A673 (cell line): ENCODE measurements at regions not wholly inside any gene's neighbourhood (a gene's known extent, or its start where the extent isn't known, plus 50 kb on each side); places are given as distances from the start of the nearest gene placed in this dataset.

ENCODE experiments used
- BruUV-seq: library from RNA; stranded (reverse); fragments of 400-500 nt; replicated peaks from 2 replicates; lab custom pipeline; 2021; lab: Mats Ljungman, UMichigan
- CTCF ChIA-PET: fragments of 300-600 bp; sonication (Branson Sonifier 250); formaldehyde crosslinking; loops from one replicate; lab custom pipeline; 2022; ENCODE audit warnings: antibody characterized with exemption; lab: Charles Lee
- POLR2A ChIA-PET: fragments of 300-600 bp; sonication (Branson Sonifier 250); formaldehyde crosslinking; loops from one replicate; lab custom pipeline; 2022; ENCODE audit warnings: antibody characterized with exemption; ENCODE audit not compliant: low non-redundant PET; lab: Charles Lee
- DNase-seq: peaks from one replicate; pipeline ENCODE4 v3.0.0-alpha.2; 2015; ENCODE audit warnings: low spot score
- H3K27ac ChIP-seq: fragments of 200-600 bp; sonication (generic); 2 replicates; pipeline ENCODE4 v1.5.1; 2016; ENCODE audit warnings: mixed run types, low read depth, mild to moderate bottlenecking, mixed read lengths, antibody characterized with exemption, low read length; ENCODE audit not compliant: poor library complexity, severe bottlenecking
- H3K27me3 ChIP-seq: fragments of 200-600 bp; sonication (generic); replicated peaks from 2 replicates; pipeline ENCODE4 v1.6.1; 2017; ENCODE audit warnings: mixed run types, low read depth, mild to moderate bottlenecking, mixed read lengths, antibody characterized with exemption, low read length; ENCODE audit not compliant: insufficient read depth, poor library complexity
- H3K36me3 ChIP-seq: fragments of 200-600 bp; sonication (generic); 2 replicates; pipeline ENCODE4 v1.6.1; 2016; ENCODE audit warnings: mixed run types, mild to moderate bottlenecking, mixed read lengths, antibody characterized with exemption, low read length; ENCODE audit not compliant: insufficient read depth, poor library complexity, severe bottlenecking
- H3K4me1 ChIP-seq: fragments of 200-600 bp; sonication (generic); 2 replicates; pipeline ENCODE4 v1.6.1; 2017; ENCODE audit warnings: mixed run types, mild to moderate bottlenecking, mixed read lengths, antibody characterized with exemption, low read length; ENCODE audit not compliant: insufficient read depth, poor library complexity, severe bottlenecking
- H3K4me3 ChIP-seq: fragments of 200-600 bp; sonication (generic); 2 replicates; pipeline ENCODE4 v1.5.1; 2016; ENCODE audit warnings: low read depth, mixed run types, mild to moderate bottlenecking, mixed read lengths, low read length; ENCODE audit not compliant: poor library complexity, severe bottlenecking
- H3K9me3 ChIP-seq: fragments of 200-600 bp; sonication (generic); 2 replicates; pipeline ENCODE4 v1.6.1; 2016; ENCODE audit warnings: mixed run types, low read depth, mild to moderate bottlenecking, mixed read lengths, antibody characterized with exemption, low read length; ENCODE audit not compliant: poor library complexity, severe bottlenecking
- EZH2 ChIP-seq: fragments of 200-600 bp; sonication (generic); IDR thresholded peaks from 2 replicates; pipeline ENCODE4 v1.6.1; 2017; ENCODE audit warnings: borderline replicate concordance, low read depth, mild to moderate bottlenecking, mixed read lengths, antibody characterized with exemption, low read length; ENCODE audit not compliant: poor library complexity, severe bottlenecking
- intact Hi-C: fragments of 100-400 bp; cut with micrococcal nuclease; formaldehyde crosslinking; loops from one replicate; pipeline ENCODE4 v1.10.0; 2022; ENCODE audit not compliant: unreplicated experiment
- TF ChIP-seq, protein P1 (sequence below): fragments of 300-800, 200-600 bp; sonication (generic); conservative IDR thresholded peaks from 2 replicates; pipeline ENCODE4 v1.5.1; 2017; ENCODE audit warnings: low read depth, mild to moderate bottlenecking, antibody characterized with exemption, low read length, moderate library complexity, mixed read lengths

DNA sequence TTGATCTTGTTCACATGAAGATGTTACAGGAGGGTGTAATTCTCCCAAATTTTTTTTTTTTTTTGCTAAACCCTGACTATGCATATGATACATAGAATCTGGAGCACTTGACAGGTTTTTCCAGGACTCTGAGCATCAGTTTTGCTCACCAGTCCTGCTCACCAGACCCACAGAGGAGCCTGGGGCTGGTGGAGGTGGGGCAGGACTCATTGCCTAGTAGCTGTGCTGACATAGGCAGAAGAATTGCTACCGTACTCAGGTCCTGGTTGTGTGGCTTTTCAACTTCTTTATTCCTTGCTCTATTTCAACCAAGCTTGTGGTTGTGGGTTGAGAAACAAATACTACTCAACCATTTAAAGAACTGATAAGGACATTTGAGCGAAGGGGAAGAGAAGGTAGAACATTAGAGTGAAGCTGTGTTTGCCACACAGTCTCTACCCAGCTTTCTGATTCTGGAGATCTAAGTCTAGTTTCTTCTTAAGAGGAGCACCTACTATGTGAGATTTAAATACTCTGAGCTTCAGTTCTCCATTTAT, 212.4 kb downstream of the UTP18 start:
- no TSS peak for BruUV-seq
- Histone ChIP-seq H3K4me1 (no peaks in the 10 kb centered on the region), H3K36me3 (no peaks in the 10 kb centered on the region), H3K4me3 (no peak overlapping the region), H3K9me3 (no peaks in the 10 kb centered on the region), H3K27ac (no peak overlapping the region), H3K27me3 (peaks cover 62% of the 10 kb centered on the region)
- CTCF ChIA-PET, result no interaction called here
- intact Hi-C loops, result no loop called here
- TF ChIP-seq, protein P1, sequence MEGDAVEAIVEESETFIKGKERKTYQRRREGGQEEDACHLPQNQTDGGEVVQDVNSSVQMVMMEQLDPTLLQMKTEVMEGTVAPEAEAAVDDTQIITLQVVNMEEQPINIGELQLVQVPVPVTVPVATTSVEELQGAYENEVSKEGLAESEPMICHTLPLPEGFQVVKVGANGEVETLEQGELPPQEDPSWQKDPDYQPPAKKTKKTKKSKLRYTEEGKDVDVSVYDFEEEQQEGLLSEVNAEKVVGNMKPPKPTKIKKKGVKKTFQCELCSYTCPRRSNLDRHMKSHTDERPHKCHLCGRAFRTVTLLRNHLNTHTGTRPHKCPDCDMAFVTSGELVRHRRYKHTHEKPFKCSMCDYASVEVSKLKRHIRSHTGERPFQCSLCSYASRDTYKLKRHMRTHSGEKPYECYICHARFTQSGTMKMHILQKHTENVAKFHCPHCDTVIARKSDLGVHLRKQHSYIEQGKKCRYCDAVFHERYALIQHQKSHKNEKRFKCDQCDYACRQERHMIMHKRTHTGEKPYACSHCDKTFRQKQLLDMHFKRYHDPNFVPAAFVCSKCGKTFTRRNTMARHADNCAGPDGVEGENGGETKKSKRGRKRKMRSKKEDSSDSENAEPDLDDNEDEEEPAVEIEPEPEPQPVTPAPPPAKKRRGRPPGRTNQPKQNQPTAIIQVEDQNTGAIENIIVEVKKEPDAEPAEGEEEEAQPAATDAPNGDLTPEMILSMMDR, result no peak
- no peak for TF ChIP-seq EZH2
- POLR2A ChIA-PET, result no interaction called here
- no peak for DNase-seq

DNA sequence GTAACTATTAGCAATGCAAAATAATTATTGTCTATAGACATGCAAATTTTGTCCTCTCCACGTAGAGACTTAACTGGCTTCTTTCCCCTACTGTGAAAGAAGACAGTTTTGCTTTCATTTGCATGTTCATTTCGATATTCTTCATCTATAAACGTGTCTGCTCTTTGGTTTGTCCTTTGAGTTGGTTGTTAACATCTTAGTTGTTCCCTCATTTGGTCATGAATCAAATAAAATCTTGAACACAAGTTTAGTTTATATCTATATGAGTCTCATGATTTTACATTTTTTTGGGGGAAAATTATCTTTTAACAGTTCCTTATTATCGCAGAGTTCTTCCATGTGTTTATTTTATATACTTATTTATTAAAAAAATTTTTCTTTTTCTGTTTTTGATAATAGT, 214.4 kb downstream of the UTP18 start:
- intact Hi-C loops, result no loop called here
- no peaks in the 10 kb centered on the region for H3K4me1 ChIP-seq
- CTCF ChIA-PET, result no interaction called here
- TF ChIP-seq, protein P1, result no peak
- no peak for TF ChIP-seq EZH2
- no peak for DNase-seq
- H3K9me3 ChIP-seq, result no peaks in the 10 kb centered on the region
- H3K27ac ChIP-seq, result no peak overlapping the region
- H3K4me3 ChIP-seq, result no peak overlapping the region
- peaks cover 59% of the 10 kb centered on the region for H3K27me3 ChIP-seq
- POLR2A ChIA-PET, result no interaction called here
- no peaks in the 10 kb centered on the region for H3K36me3 ChIP-seq
- no TSS peak for BruUV-seq

DNA sequence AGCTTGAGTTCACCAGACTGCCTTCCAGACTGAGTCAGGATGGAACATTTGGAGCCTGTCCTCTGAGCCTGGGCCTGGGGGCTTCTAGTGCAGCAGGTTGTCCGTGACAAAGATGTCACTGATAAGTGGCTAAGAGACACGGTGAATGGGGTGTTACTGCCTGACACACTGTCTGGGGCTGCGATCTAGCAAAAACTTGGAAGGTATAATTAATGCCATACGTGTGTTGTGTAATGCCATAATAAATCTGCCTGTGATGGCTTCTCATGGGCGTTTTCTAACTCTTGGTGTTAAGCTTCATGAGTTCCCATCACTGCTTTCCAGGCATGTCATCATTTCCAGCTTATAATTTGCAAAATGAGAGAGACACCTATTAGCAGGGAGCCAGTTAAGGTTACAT, 215.4 kb downstream of the UTP18 start:
- Histone ChIP-seq H3K9me3 (no peaks in the 10 kb centered on the region), H3K36me3 (no peaks in the 10 kb centered on the region), H3K27me3 (peaks cover 62% of the 10 kb centered on the region), H3K27ac (no peak overlapping the region), H3K4me1 (no peaks in the 10 kb centered on the region), H3K4me3 (no peak overlapping the region)
- ChIA-PET POLR2A (no interaction called here), CTCF (no interaction called here)
- BruUV-seq, result no TSS peak
- TF ChIP-seq, protein P1, result no peak
- no peak for DNase-seq
- intact Hi-C loops, result no loop called here
